SK-N-SH treated with all-trans-retinoic acid at 6 μM for 48 hours (cell line): ENCODE measurements at regions not wholly inside any gene's neighbourhood (a gene's known extent, or its start where the extent isn't known, plus 50 kb on each side); places are given as distances from the start of the nearest gene placed in this dataset.
"Not testable (repeated sequence)": the region's sequence is repeated elsewhere in the genome, so short reads cannot be mapped to it uniquely, and the experiment has no call there.

Experiments used
- ATAC-seq: fragments of 200-7000 bp; cut with Tn5 transposase; 3 replicates; pipeline ENCODE4 v1.9.1; 2020; ENCODE audit warnings: mild to moderate bottlenecking, moderate library complexity
- ARNTL ChIP-seq: fragments of 450-650 bp; formaldehyde crosslinking; IDR thresholded peaks from 2 replicates; pipeline ENCODE4 v1.5.0; 2020; ENCODE audit warnings: low read depth, mild to moderate bottlenecking, moderate library complexity, borderline replicate concordance
- CSDC2 ChIP-seq: fragments of 250-450 bp; sonication (Bioruptor Pico); IDR thresholded peaks from 2 replicates; pipeline ENCODE4 v1.5.0; 2020; ENCODE audit warnings: mild to moderate bottlenecking, moderate library complexity
- CSRNP3 ChIP-seq: fragments of 250-450 bp; sonication (Bioruptor Pico); IDR thresholded peaks from 2 replicates; pipeline ENCODE4 v1.5.1; 2021; ENCODE audit warnings: mild to moderate bottlenecking, moderate library complexity
- ESRRG ChIP-seq: fragments of 250-450 bp; sonication (Bioruptor Pico); IDR thresholded peaks from 2 replicates; pipeline ENCODE4 v1.6.1; 2021; ENCODE audit warnings: mild to moderate bottlenecking
- ISL1 ChIP-seq: fragments of 250-450 bp; sonication (Bioruptor Pico); IDR thresholded peaks from 2 replicates; pipeline ENCODE4 v2.1.2; 2022; ENCODE audit warnings: mild to moderate bottlenecking, moderate library complexity
- PATZ1 ChIP-seq: fragments of 250-450 bp; sonication (Bioruptor Pico); IDR thresholded peaks from 2 replicates; pipeline ENCODE4 v1.8.0; 2020; ENCODE audit warnings: mild to moderate bottlenecking, moderate library complexity, borderline replicate concordance
- PPARA ChIP-seq: fragments of 250-450 bp; sonication (Bioruptor Pico); IDR thresholded peaks from 2 replicates; pipeline ENCODE4 v1.5.0; 2020; ENCODE audit warnings: mild to moderate bottlenecking, borderline replicate concordance
- TCF4 ChIP-seq: fragments of 250-450 bp; sonication (Bioruptor Pico); IDR thresholded peaks from 2 replicates; pipeline ENCODE4 v1.8.0; 2021; ENCODE audit warnings: mild to moderate bottlenecking, moderate library complexity, borderline replicate concordance
- TSHZ2 ChIP-seq: fragments of 250-450 bp; sonication (Bioruptor Pico); IDR thresholded peaks from 2 replicates; pipeline ENCODE4 v1.5.0; 2020; ENCODE audit warnings: mild to moderate bottlenecking, moderate library complexity
- ZC3H10 ChIP-seq: fragments of 250-450 bp; sonication (Bioruptor Pico); IDR thresholded peaks from 2 replicates; pipeline ENCODE4 v1.5.1; 2021; ENCODE audit warnings: mild to moderate bottlenecking, moderate library complexity
- ZFP30 ChIP-seq: fragments of 450-650 bp; formaldehyde crosslinking; IDR thresholded peaks from 2 replicates; pipeline ENCODE4 v1.5.0; 2022; ENCODE audit warnings: mild to moderate bottlenecking, moderate library complexity
- ZNF565 ChIP-seq: fragments of 450-650 bp; formaldehyde crosslinking; conservative IDR thresholded peaks from 2 replicates; pipeline ENCODE4 v1.5.0; 2020; ENCODE audit warnings: low read depth, mild to moderate bottlenecking, moderate library complexity
- ZNF70 ChIP-seq: fragments of 450-650 bp; formaldehyde crosslinking; IDR thresholded peaks from 2 replicates; pipeline ENCODE4 v1.5.0; 2020; ENCODE audit warnings: mild to moderate bottlenecking, moderate library complexity
- ZNF8 ChIP-seq: fragments of 450-650 bp; formaldehyde crosslinking; IDR thresholded peaks from 2 replicates; pipeline ENCODE4 v1.5.0; 2020; ENCODE audit warnings: mild to moderate bottlenecking, moderate library complexity

- TF ChIP-seq PPARA (CRISPR knock-in tag) (no peak), ZC3H10 (CRISPR knock-in tag) (no peak), PATZ1 (CRISPR knock-in tag) (no peak), CSRNP3 (CRISPR knock-in tag) (no peak), ZFP30 (no peak), TSHZ2 (CRISPR knock-in tag) (no peak)
- TF ChIP-seq, all 23 proteins: peak for 0
These were observed 508.7 kb upstream of the GRAMD2B start for GRCh38 chr5:125914471-125914870.

GRCh38 chr5:125923958-125924357 is 499.3 kb upstream of the GRAMD2B start:
- not testable (repeated sequence) for ATAC-seq

More at GRCh38 chr5:125914471-125914870, 508.7 kb upstream of the GRAMD2B start:
- no peak for ATAC-seq

GRCh38 chr5:125926172-125926571 is 497.0 kb upstream of the GRAMD2B start:
- no peak for TF ChIP-seq ZNF8
- ATAC-seq, result no peak

- no peak for ATAC-seq
- TF ChIP-seq ESRRG (CRISPR knock-in tag), result no peak
- no peak for TF ChIP-seq TCF4 (CRISPR knock-in tag)
- TF ChIP-seq ARNTL (CRISPR knock-in tag), result no peak
- TF ChIP-seq ISL1 (CRISPR knock-in tag), result no peak
- no peak for TF ChIP-seq CSDC2 (CRISPR knock-in tag)
- no peak for TF ChIP-seq PATZ1 (CRISPR knock-in tag)
- no peak for TF ChIP-seq ZC3H10 (CRISPR knock-in tag)
- TF ChIP-seq TSHZ2 (CRISPR knock-in tag), result no peak
- no peak for TF ChIP-seq ZNF70
- TF ChIP-seq, all 23 proteins: peak for 0
These were observed 494.5 kb upstream of the GRAMD2B start for GRCh38 chr5:125928663-125929062.

- ATAC-seq, result no peak
- TF ChIP-seq ZNF70 (no peak), ZNF8 (no peak), PATZ1 (CRISPR knock-in tag) (no peak), TSHZ2 (CRISPR knock-in tag) (no peak), ZNF565 (CRISPR knock-in tag) (no peak)
These were observed 473.1 kb upstream of the GRAMD2B start for GRCh38 chr5:125950012-125950615.
